ENCODE measurements at regions not wholly inside any gene's neighbourhood (a gene's known extent, or its start where the extent isn't known, plus 50 kb on each side); places are given as distances from the start of the nearest gene placed in this dataset.

GRCh38 chr5:173741729-173742431 lies 125.4 kb upstream of the BOD1 start:
- no peak for DNase-seq (ENCODE audit: low read depth)

GRCh38 chr5:173742432-173742816 lies 126.0 kb upstream of the BOD1 start:
- DNase-seq (ENCODE audit: low read depth) = no peak

- DNase-seq (ENCODE audit: low read depth) = no peak
Measured at GRCh38 chr5:173743641-173744343, 127.3 kb upstream of the BOD1 start.

- no peak for DNase-seq (ENCODE audit: low read depth)
Measured at GRCh38 chr5:173744551-173744950, 128.1 kb upstream of the BOD1 start.

DNA sequence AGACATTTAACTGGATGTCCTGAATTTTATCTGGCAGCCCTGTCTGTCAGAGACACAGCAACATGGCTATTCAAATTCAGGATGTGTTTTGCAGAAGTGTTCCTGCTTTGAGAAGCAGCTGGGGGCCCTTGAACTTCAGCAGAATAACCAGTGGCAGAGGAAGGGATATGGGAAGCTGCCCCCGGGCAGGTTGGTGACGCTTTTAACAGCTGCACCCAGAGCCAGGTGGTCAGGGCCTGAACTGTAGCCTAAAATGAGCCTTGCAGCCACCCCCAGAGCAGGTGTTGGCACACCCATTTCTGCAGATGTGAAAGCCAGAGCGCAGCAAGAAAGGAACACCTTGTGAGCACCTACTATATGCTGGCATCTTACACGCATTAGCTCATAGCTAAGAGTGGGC lies 128.7 kb upstream of the BOD1 start:
- DNase-seq (ENCODE audit: low read depth) = no peak

- DNase-seq (ENCODE audit: low read depth) = no peak
Measured at GRCh38 chr5:173745557-173745956, 129.1 kb upstream of the BOD1 start.

GRCh38 chr5:173746047-173746646 lies 129.7 kb upstream of the BOD1 start:
- no peak for DNase-seq (ENCODE audit: low read depth)

- DNase-seq (ENCODE audit: low read depth) = no peak
Measured at GRCh38 chr5:173747876-173748275, 131.4 kb upstream of the BOD1 start.

- DNase-seq (ENCODE audit: low read depth) = no peak
Measured at GRCh38 chr5:173750538-173751265, 134.3 kb upstream of the BOD1 start.

DNA sequence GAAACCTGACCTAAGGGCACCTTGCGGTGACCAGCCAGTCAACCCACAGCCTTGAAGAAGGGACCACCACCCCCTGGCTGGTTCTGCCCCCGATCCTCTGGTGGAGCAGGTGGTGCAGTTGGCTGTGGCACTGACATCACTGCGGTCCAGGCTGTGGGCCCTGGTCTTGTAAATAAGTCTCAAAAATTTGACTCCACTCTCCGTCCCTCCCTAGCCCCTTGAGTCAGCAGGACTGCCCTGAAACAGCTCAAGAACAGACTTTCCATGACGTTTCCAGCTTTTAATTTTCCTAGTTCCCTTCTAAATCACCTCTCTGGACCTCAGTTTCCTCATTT lies 134.8 kb upstream of the BOD1 start:
- no peak for DNase-seq (ENCODE audit: low read depth)

- DNase-seq (ENCODE audit: low read depth) = no peak
Measured at GRCh38 chr5:173752653-173753052, 135.5 kb upstream of the CPEB4 start.

DNA sequence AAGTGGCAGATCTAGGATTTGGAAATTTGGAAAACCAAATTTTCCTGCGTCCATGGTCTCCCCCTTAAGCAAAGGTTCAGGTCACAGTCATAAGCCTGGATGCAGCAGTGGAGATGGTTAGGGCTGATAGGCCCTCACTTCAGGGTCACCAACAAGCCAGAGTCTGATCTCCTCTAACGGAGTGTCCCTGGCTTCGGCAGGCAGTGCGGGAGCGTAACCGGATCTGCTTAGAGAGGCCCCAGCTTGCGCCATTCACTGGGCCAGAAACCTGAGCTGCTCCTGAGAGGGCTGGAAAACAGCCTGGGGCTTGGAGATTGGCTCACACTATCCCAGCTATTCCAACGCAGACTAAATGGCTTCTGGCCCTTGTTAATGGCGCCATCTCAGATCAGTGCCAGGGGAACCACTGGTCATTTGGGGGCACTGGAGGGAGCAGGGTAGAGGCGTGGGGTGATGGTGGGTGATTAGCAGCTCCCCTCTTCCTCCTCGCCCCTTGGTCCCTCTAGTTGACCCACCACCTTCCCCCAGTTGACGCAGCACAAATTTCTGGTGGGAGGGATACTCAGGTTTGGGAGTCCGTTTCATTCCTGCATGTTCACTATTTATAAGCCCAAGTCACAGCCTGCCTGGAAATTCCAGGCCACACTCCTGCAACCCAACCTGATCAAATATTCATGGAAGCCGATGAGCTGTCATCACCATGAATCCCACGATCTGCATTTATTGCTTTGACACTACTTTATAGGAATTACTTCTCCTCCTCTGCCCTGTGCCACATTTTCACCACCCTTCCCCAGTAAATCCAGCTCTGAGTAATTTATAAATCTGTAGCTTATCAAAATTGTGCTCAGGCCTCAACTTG lies 134.6 kb upstream of the CPEB4 start:
- DNase-seq (ENCODE audit: low read depth) = no peak

- DNase-seq (ENCODE audit: low read depth) = no peak
Measured at GRCh38 chr5:173755319-173755718, 132.8 kb upstream of the CPEB4 start.

DNA sequence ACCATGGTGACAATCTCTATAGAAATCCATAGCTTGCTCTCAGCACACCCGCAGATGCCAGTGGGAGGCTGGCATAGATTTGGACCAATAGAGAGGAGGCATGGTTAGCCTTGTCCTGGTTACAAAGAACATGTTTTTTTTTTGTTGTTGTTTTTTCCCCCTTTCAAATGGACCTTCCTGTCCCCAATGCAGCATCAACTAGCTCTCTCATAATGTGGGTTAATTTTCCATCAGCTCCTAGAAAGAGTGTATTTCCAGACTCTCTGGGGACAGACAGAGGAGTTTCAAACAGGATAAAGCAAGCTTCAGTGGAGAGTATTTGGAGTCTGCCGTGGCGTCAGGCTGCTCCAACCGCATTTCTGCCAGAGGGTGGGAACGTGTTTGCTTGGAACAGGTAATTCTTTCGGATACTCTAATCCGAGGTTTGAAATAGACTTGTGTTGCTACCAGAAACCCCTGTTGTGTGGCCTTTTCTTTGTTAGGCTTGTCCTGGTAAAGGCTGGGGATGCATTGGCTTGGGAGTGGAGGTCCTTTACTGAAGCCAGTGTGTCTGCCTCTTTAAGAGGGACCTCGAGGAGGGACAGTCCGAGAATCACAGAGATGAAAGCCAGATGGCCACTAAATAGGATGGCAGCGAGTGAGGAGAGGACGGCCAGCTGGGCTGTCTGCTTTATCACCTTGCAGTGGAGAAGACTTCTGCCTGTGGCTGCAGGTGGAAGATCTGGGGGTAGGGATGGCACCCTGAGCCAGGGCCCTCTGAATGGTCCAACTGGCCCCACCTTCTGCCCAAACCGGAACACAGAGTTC lies 130.5 kb upstream of the CPEB4 start:
- DNase-seq (ENCODE audit: low read depth) = no peak

DNA sequence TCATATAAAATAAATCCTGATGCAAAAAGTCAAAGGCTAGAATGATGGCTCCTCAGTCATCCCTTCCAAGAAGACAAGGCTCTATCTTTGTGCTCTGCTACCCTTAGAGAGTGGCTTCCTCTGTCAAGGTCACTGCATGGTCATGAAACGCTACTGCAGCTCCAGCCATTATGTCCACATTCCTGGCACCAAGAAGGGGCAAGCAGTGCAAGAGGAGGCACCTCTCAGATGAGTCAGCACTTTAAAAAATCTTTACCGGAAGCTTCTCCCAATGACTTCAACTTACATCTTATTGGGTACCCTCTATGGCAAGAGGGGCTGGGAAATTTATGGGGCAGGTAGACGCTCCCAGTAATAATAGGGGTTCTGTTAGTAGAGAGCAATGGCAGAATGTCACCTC lies 129.5 kb upstream of the CPEB4 start:
- no peak for DNase-seq (ENCODE audit: low read depth)

- DNase-seq (ENCODE audit: low read depth) = no peak
Measured at GRCh38 chr5:173759691-173760090, 128.5 kb upstream of the CPEB4 start.

- no peak for DNase-seq (ENCODE audit: low read depth)
Measured at GRCh38 chr5:173760461-173761177, 127.5 kb upstream of the CPEB4 start.

GRCh38 chr5:173761178-173761513 lies 127.0 kb upstream of the CPEB4 start:
- no peak for DNase-seq (ENCODE audit: low read depth)

- no peak for DNase-seq (ENCODE audit: low read depth)
Measured at GRCh38 chr5:173762045-173762444, 126.1 kb upstream of the CPEB4 start.

DNA sequence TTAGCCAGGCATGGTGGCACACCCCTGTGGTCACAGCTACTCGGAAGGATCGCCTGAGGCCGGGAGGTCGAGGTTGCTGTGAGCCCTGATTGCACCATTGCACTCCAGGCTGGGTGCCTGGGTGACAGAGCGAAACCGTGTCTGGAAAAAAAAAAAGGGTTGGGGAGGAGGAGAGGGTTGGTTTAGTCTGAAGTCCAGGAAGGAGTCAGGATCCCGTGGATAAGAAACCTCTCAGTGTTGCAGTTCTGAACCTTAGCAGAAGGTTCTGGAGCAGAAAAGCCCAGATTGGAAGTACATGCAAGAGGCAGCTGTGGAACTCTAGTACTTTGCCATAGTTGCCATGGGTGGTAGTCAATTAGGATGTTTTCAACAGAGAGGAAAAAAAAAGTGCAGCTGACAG lies 125.2 kb upstream of the CPEB4 start:
- DNase-seq (ENCODE audit: low read depth) = no peak
